ENCODE measurements at regions not wholly inside any gene's neighbourhood (a gene's known extent, or its start where the extent isn't known, plus 50 kb on each side); places are given as distances from the start of the nearest gene placed in this dataset.
"Not testable (repeated sequence)": the region's sequence is repeated elsewhere in the genome, so short reads cannot be mapped to it uniquely, and the experiment has no call there.

DNA sequence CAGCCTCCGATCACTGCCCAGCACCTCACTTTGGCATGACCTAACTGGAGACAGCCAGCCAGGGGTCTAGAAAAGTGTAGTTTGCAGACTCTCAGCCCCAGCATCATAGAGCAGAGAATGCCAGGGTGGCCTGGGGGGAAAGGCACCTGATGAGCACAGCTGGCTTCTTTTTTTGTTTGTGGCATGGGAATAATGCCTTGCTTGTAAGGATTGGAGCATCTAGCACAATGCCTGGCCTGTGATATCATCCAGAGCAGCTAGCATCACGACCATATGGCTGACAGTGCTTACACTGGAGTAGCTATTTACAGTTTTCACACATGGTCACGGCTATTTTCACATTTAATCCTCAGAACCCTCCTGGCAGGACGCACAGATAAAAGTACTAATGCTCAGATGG, 594.8 kb upstream of the B3GAT1 start:
- DNase-seq: no peak
- Histone ChIP-seq H3K27me3 (ENCODE audit: low read depth) (peaks cover 29% of the 10 kb centered on the region), H3K27ac (replicated peaks) (no peak overlapping the region), H3K4me1 (peaks cover 22% of the 10 kb centered on the region), H3K9me3 (replicated peaks) (peaks cover 6% of the 10 kb centered on the region), H3K4me3 (no peak overlapping the region), H3K36me3 (no peaks in the 10 kb centered on the region)
- intact Hi-C loops (cut with micrococcal nuclease): no loop called here
- TF ChIP-seq, protein P1, sequence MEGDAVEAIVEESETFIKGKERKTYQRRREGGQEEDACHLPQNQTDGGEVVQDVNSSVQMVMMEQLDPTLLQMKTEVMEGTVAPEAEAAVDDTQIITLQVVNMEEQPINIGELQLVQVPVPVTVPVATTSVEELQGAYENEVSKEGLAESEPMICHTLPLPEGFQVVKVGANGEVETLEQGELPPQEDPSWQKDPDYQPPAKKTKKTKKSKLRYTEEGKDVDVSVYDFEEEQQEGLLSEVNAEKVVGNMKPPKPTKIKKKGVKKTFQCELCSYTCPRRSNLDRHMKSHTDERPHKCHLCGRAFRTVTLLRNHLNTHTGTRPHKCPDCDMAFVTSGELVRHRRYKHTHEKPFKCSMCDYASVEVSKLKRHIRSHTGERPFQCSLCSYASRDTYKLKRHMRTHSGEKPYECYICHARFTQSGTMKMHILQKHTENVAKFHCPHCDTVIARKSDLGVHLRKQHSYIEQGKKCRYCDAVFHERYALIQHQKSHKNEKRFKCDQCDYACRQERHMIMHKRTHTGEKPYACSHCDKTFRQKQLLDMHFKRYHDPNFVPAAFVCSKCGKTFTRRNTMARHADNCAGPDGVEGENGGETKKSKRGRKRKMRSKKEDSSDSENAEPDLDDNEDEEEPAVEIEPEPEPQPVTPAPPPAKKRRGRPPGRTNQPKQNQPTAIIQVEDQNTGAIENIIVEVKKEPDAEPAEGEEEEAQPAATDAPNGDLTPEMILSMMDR (IDR thresholded peaks at IDR 0.05; ENCODE audit: borderline replicate concordance): no peak

DNA sequence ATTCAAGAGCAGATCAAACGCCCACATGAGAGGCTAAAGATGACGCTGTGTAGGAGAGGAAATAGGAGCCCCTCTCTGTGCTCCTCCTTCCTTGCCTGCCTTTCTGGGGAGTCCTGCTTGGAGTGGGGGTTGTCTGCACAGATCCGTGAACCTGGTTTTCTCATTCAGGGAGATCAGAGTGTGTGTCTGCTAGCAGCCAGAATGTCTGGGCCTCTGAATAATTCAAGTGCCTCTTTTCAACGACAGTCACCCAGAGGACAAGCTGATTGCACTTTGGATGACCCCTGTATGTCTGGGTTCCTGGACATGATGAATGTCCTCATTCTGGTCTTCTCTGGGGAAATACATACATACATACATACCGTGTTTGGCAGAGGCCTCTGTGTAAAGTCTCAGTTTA, 592.5 kb upstream of the B3GAT1 start:
- peaks cover 22% of the 10 kb centered on the region for H3K4me1 ChIP-seq
- no peak for DNase-seq
- no peaks in the 10 kb centered on the region for H3K36me3 ChIP-seq
- intact Hi-C loops (cut with micrococcal nuclease): no loop called here
- peaks cover 36% of the 10 kb centered on the region for H3K27me3 ChIP-seq (ENCODE audit: low read depth)
- TF ChIP-seq, protein P1 (IDR thresholded peaks at IDR 0.05; ENCODE audit: borderline replicate concordance): no peak
- no peaks in the 10 kb centered on the region for H3K9me3 ChIP-seq (replicated peaks)
- H3K4me3 ChIP-seq: no peak overlapping the region
- no peak overlapping the region for H3K27ac ChIP-seq (replicated peaks)

DNA sequence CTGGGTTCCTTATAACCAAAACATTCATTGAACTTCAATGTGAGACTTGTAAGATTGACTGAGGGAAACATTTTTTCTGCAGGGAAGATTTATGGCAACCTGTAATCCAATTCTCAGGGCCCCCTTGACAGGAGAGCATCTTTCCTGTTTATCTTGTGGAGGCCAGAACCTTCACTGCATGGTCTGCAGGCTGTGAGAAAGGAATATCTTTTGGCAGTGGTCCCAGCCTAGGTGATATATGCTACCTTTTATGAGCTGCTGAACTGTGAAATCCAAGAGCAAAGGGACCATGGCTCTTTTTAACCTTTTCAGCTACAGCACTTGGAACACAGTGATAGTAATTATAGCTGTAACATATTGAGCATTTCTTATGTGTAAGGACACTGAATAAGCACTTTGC, 590.2 kb upstream of the B3GAT1 start:
- intact Hi-C loops (cut with micrococcal nuclease): no loop called here
- H3K27ac ChIP-seq (replicated peaks): no peak overlapping the region
- H3K4me1 ChIP-seq: peaks cover 15% of the 10 kb centered on the region
- H3K4me3 ChIP-seq: no peak overlapping the region
- no peaks in the 10 kb centered on the region for H3K36me3 ChIP-seq
- TF ChIP-seq, protein P1 (IDR thresholded peaks at IDR 0.05; ENCODE audit: borderline replicate concordance): no peak
- no peaks in the 10 kb centered on the region for H3K9me3 ChIP-seq (replicated peaks)
- peaks cover 38% of the 10 kb centered on the region for H3K27me3 ChIP-seq (ENCODE audit: low read depth)
- DNase-seq: no peak

DNA sequence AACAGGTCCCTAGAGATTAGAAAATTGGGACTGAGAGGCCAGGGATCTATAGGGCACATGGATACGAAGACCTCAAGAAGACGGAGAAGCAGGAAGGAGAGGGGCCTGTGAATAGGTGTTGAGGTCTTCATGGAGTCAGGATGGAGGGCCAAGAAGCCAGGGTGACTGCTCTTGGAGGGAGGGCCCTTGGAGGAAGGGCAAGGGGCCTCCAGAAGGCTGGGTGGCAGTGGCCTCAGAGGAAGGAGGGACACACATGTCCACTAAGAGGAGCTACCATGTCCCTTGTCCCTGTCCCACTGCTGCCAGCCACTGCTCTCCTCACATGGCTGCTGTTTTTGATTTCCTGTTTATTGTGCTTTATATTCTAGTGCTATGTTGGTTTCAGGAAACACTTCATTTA, 589.5 kb upstream of the B3GAT1 start:
- intact Hi-C loops (cut with micrococcal nuclease): no loop called here
- Histone ChIP-seq H3K27ac (replicated peaks) (no peak overlapping the region), H3K27me3 (ENCODE audit: low read depth) (peaks cover 32% of the 10 kb centered on the region), H3K9me3 (replicated peaks) (no peaks in the 10 kb centered on the region), H3K4me1 (peaks cover 14% of the 10 kb centered on the region), H3K4me3 (no peak overlapping the region), H3K36me3 (no peaks in the 10 kb centered on the region)
- no peak for DNase-seq
- TF ChIP-seq, protein P1 (IDR thresholded peaks at IDR 0.05; ENCODE audit: borderline replicate concordance): no peak

DNA sequence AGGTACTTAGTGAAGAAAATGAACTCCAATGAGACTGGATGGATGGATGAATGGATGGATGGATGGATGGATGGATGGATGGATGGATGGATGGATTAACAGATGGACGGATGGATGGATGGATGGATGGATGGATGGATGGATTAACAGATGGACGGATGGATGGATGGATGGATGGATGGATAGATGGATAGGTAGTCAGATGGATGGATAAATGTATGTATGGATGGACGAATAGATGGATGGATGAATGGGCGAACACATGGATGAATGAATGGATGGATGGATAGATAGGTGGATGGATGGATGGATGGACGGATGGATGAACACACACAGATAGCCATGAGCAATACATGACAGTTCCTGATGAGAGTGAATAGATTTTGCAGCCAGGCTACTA, 589.0 kb upstream of the B3GAT1 start:
- H3K27me3 ChIP-seq (ENCODE audit: low read depth): peaks cover 26% of the 10 kb centered on the region
- intact Hi-C loops (cut with micrococcal nuclease); H3K4me3 ChIP-seq; H3K9me3 ChIP-seq (replicated peaks); DNase-seq; H3K36me3 ChIP-seq; H3K27ac ChIP-seq (replicated peaks): not testable (repeated sequence)
- H3K4me1 ChIP-seq: peaks cover 14% of the 10 kb centered on the region

DNA sequence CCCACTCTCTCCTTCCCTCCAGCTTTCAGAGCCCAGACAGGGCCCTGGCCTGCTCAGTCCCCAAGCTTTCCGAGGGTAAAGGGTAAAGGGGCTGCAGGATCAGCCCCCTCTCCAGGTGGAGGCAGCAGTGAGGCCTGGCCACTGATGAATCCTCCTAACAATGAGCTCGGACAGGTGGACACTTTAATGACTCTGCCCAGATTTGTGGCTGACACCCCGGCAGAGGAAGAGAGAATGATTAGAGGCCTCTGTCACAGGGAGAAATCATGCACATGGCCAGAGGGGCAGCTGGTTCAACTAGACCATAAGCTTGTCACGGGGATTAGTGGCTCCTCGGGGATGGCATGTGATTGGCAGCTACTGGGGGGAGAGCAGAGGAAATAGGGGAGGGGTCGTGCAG, 587.5 kb upstream of the B3GAT1 start:
- Histone ChIP-seq H3K36me3 (no peaks in the 10 kb centered on the region), H3K27ac (replicated peaks) (no peak overlapping the region), H3K4me3 (no peak overlapping the region), H3K4me1 (peaks cover 11% of the 10 kb centered on the region), H3K9me3 (replicated peaks) (no peaks in the 10 kb centered on the region), H3K27me3 (ENCODE audit: low read depth) (peaks cover 19% of the 10 kb centered on the region)
- no peak for DNase-seq
- intact Hi-C loops (cut with micrococcal nuclease): no loop called here
- TF ChIP-seq, protein P1 (IDR thresholded peaks at IDR 0.05; ENCODE audit: borderline replicate concordance): no peak

Measured in left ventricle myocardium inferior (tissue), 1 donor.